Vagina (tissue), 2 donors: ENCODE measurements at regions not wholly inside any gene's neighbourhood (a gene's known extent, or its start where the extent isn't known, plus 50 kb on each side); places are given as distances from the start of the nearest gene placed in this dataset.

Source experiments
- POLR2A ChIP-seq, 2 donors: fragments of 450-650 bp; IDR thresholded peaks; one replicate each; pipeline ENCODE4 v1.6.1; 2017; ENCODE audit warnings: antibody characterized with exemption in 2 of 2, mild to moderate bottlenecking in 2 of 2, moderate library complexity in 2 of 2
- POLR2AphosphoS5 ChIP-seq, 2 donors: sonication (generic); formaldehyde crosslinking; IDR thresholded peaks; one replicate each; pipeline ENCODE4 v1.9.0; 2017; ENCODE audit warnings: antibody characterized with exemption in 2 of 2, mild to moderate bottlenecking in 2 of 2, low read depth in 1 of 2; ENCODE audit not compliant: insufficient read depth in 1 of 2
- TF ChIP-seq, protein P1 (sequence below), 3 experiments: fragments of 450-650 bp in 2 of 3; fragments of 200-600 bp in 1 of 3; sonication (generic) in 1 of 3; IDR thresholded peaks; one replicate each; pipeline ENCODE4 v1.5.1; 2017 to 2019; ENCODE audit warnings: antibody characterized with exemption in 3 of 3, mild to moderate bottlenecking in 2 of 3, moderate library complexity in 2 of 3

- TF ChIP-seq, protein P1, sequence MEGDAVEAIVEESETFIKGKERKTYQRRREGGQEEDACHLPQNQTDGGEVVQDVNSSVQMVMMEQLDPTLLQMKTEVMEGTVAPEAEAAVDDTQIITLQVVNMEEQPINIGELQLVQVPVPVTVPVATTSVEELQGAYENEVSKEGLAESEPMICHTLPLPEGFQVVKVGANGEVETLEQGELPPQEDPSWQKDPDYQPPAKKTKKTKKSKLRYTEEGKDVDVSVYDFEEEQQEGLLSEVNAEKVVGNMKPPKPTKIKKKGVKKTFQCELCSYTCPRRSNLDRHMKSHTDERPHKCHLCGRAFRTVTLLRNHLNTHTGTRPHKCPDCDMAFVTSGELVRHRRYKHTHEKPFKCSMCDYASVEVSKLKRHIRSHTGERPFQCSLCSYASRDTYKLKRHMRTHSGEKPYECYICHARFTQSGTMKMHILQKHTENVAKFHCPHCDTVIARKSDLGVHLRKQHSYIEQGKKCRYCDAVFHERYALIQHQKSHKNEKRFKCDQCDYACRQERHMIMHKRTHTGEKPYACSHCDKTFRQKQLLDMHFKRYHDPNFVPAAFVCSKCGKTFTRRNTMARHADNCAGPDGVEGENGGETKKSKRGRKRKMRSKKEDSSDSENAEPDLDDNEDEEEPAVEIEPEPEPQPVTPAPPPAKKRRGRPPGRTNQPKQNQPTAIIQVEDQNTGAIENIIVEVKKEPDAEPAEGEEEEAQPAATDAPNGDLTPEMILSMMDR (IDR thresholded peaks at IDR 0.05), result no peak
- no peak for TF ChIP-seq POLR2A (IDR thresholded peaks at IDR 0.05)
- no peak for TF ChIP-seq POLR2AphosphoS5 (IDR thresholded peaks at IDR 0.05; ENCODE audit: insufficient read depth in 1 of 2, low read depth in 1 of 2)
These were observed 67.4 kb upstream of the STXBP6 start for GRCh38 chr14:25117342-25117741.
